Gastrocnemius medialis (tissue), 4 donors: ENCODE measurements at regions not wholly inside any gene's neighbourhood (a gene's known extent, or its start where the extent isn't known, plus 50 kb on each side); places are given as distances from the start of the nearest gene placed in this dataset.

Experiments
- POLR2A ChIP-seq, 2 donors: fragments of 450-650 bp; IDR thresholded peaks; one replicate each; pipeline ENCODE4 v1.6.1; 2017; ENCODE audit warnings: antibody characterized with exemption in 2 of 2, mild to moderate bottlenecking in 2 of 2, moderate library complexity in 2 of 2
- TF ChIP-seq, protein P1 (sequence below), 5 experiments: fragments of 450-650 bp in 3 of 5; fragments of 200-600 bp in 2 of 5; sonication (generic) in 2 of 5; IDR thresholded peaks in 4 of 5; conservative IDR thresholded peaks in 1 of 5; 1 replicate in 4 of 5; 2 replicates in 1 of 5; pipeline ENCODE4 v1.5.1; 2016 to 2019; ENCODE audit warnings: antibody characterized with exemption in 5 of 5, mild to moderate bottlenecking in 3 of 5, moderate library complexity in 3 of 5

GRCh38 chr18:64436111-64436510, 287.2 kb upstream of the LINC00305 start:
- TF ChIP-seq, protein P1, sequence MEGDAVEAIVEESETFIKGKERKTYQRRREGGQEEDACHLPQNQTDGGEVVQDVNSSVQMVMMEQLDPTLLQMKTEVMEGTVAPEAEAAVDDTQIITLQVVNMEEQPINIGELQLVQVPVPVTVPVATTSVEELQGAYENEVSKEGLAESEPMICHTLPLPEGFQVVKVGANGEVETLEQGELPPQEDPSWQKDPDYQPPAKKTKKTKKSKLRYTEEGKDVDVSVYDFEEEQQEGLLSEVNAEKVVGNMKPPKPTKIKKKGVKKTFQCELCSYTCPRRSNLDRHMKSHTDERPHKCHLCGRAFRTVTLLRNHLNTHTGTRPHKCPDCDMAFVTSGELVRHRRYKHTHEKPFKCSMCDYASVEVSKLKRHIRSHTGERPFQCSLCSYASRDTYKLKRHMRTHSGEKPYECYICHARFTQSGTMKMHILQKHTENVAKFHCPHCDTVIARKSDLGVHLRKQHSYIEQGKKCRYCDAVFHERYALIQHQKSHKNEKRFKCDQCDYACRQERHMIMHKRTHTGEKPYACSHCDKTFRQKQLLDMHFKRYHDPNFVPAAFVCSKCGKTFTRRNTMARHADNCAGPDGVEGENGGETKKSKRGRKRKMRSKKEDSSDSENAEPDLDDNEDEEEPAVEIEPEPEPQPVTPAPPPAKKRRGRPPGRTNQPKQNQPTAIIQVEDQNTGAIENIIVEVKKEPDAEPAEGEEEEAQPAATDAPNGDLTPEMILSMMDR (IDR thresholded peaks at IDR 0.05 in 4 of 5, conservative IDR thresholded peaks at IDR 0.05 in 1 of 5) = no peak
- no peak for TF ChIP-seq POLR2A (IDR thresholded peaks at IDR 0.05)
